Neural cell (in vitro differentiated cells): ENCODE measurements at regions not wholly inside any gene's neighbourhood (a gene's known extent, or its start where the extent isn't known, plus 50 kb on each side); places are given as distances from the start of the nearest gene placed in this dataset.

ENCODE experiments used
- H2AFZ ChIP-seq: fragments of 200-600, 300-800 bp; sonication (generic), shearing (Covaris generic); 2 replicates; pipeline ENCODE4 v1.6.0; 2014; ENCODE audit warnings: low read depth, mild to moderate bottlenecking, antibody characterized with exemption, low read length, moderate library complexity
- H3F3A ChIP-seq: fragments of 200-600 bp; shearing (Covaris generic); 2 replicates; pipeline ENCODE4 v1.6.1; 2016; ENCODE audit warnings: mild to moderate bottlenecking, moderate library complexity, mixed read lengths, antibody characterized with exemption, low read length; ENCODE audit not compliant: insufficient read depth, poor library complexity, severe bottlenecking
- H3K27ac ChIP-seq: fragments of 200-600, 300-800 bp; sonication (generic), shearing (Covaris generic); 2 replicates; pipeline ENCODE4 v1.5.1; 2014; ENCODE audit warnings: mild to moderate bottlenecking, low read length, moderate library complexity
- H3K27me3 ChIP-seq: fragments of 300-800, 200-600 bp; sonication (generic), shearing (Covaris generic); 2 replicates; pipeline ENCODE4 v1.6.0; 2014; ENCODE audit warnings: mild to moderate bottlenecking, low read depth, low read length, moderate library complexity; ENCODE audit not compliant: insufficient read depth
- H3K36me3 ChIP-seq: fragments of 300-800, 200-600 bp; sonication (generic), shearing (Covaris generic); 2 replicates; pipeline ENCODE4 v1.5.1; 2014; ENCODE audit warnings: mild to moderate bottlenecking, antibody characterized with exemption, low read length, moderate library complexity; ENCODE audit not compliant: insufficient read depth
- H3K4me2 ChIP-seq: fragments of 300-800, 200-600 bp; sonication (generic), shearing (Covaris generic); 2 replicates; pipeline ENCODE4 v1.6.0; 2014; ENCODE audit warnings: mild to moderate bottlenecking, low read length
- H3K4me3 ChIP-seq: fragments of 300-800, 200-600 bp; sonication (generic), shearing (Covaris generic); 2 replicates; pipeline ENCODE4 v1.5.1; 2014; ENCODE audit warnings: mild to moderate bottlenecking, low read length, moderate library complexity
- H3K79me2 ChIP-seq: fragments of 200-600 bp; shearing (Covaris generic); replicated peaks from 2 replicates; pipeline ENCODE4 v1.6.0; 2014; ENCODE audit warnings: mild to moderate bottlenecking, low read length, moderate library complexity; ENCODE audit not compliant: insufficient read depth
- H3K9ac ChIP-seq: fragments of 300-800, 200-600 bp; sonication (generic), shearing (Covaris generic); 2 replicates; pipeline ENCODE4 v1.6.1; 2016; ENCODE audit warnings: mild to moderate bottlenecking, low read length, mixed read lengths
- H3K9me2 ChIP-seq: fragments of 200-600 bp; shearing (Covaris generic); 2 replicates; pipeline ENCODE4 v1.6.1; 2016; ENCODE audit warnings: mild to moderate bottlenecking, low read length, mixed read lengths; ENCODE audit not compliant: insufficient read depth
- H3K9me3 ChIP-seq: fragments of 200-600, 300-800 bp; sonication (generic), shearing (Covaris generic); 2 replicates; pipeline ENCODE4 v1.6.1; 2016; ENCODE audit warnings: mild to moderate bottlenecking, mixed run types, low read length, moderate library complexity, mixed read lengths
- H4K20me1 ChIP-seq: fragments of 200-600 bp; shearing (Covaris generic); 2 replicates; pipeline ENCODE4 v1.6.1; 2016; ENCODE audit warnings: mild to moderate bottlenecking, mixed run types; ENCODE audit not compliant: insufficient read depth
- EP300 ChIP-seq: fragments of 450-650 bp; conservative IDR thresholded peaks from 2 replicates; pipeline ENCODE4 v1.6.1; 2014; ENCODE audit warnings: antibody characterized with exemption, mild to moderate bottlenecking, moderate library complexity; ENCODE audit not compliant: poor library complexity, severe bottlenecking
- EZH2 ChIP-seq: fragments of 200-600, 300-800 bp; shearing (Covaris generic), sonication (generic); IDR thresholded peaks from 2 replicates; pipeline ENCODE4 v1.6.1; 2014; ENCODE audit warnings: antibody characterized with exemption, low read length, borderline replicate concordance, mild to moderate bottlenecking; ENCODE audit not compliant: insufficient read depth, poor library complexity, severe bottlenecking
- MXI1 ChIP-seq: fragments of 450-650 bp; conservative IDR thresholded peaks from 2 replicates; pipeline ENCODE4 v1.6.1; 2014; ENCODE audit warnings: antibody characterized with exemption, mild to moderate bottlenecking; ENCODE audit not compliant: poor library complexity, severe bottlenecking
- POLR2AphosphoS5 ChIP-seq: IDR thresholded peaks from 2 replicates; pipeline ENCODE4 v1.6.1; 2012
- RAD21 ChIP-seq: fragments of 450-650 bp; conservative IDR thresholded peaks from 2 replicates; pipeline ENCODE4 v1.6.1; 2014; ENCODE audit warnings: antibody characterized with exemption, mild to moderate bottlenecking, moderate library complexity
- SMC3 ChIP-seq: fragments of 450-650 bp; conservative IDR thresholded peaks from 2 replicates; pipeline ENCODE4 v1.6.1; 2014; ENCODE audit warnings: antibody characterized with exemption, mild to moderate bottlenecking, moderate library complexity; ENCODE audit not compliant: poor library complexity
- TAF1 ChIP-seq: IDR thresholded peaks from 2 replicates; pipeline ENCODE4 v1.6.1; 2012; ENCODE audit warnings: low read depth
- TF ChIP-seq, protein P1 (sequence below): IDR thresholded peaks from 2 replicates; pipeline ENCODE4 v1.6.1; 2012; ENCODE audit warnings: borderline replicate concordance
- TF ChIP-seq, protein P2 (sequence below): fragments of 450-650 bp; IDR thresholded peaks from 2 replicates; pipeline ENCODE4 v1.5.1; 2014; ENCODE audit warnings: antibody characterized with exemption, mild to moderate bottlenecking, moderate library complexity; ENCODE audit not compliant: poor library complexity, severe bottlenecking

DNA sequence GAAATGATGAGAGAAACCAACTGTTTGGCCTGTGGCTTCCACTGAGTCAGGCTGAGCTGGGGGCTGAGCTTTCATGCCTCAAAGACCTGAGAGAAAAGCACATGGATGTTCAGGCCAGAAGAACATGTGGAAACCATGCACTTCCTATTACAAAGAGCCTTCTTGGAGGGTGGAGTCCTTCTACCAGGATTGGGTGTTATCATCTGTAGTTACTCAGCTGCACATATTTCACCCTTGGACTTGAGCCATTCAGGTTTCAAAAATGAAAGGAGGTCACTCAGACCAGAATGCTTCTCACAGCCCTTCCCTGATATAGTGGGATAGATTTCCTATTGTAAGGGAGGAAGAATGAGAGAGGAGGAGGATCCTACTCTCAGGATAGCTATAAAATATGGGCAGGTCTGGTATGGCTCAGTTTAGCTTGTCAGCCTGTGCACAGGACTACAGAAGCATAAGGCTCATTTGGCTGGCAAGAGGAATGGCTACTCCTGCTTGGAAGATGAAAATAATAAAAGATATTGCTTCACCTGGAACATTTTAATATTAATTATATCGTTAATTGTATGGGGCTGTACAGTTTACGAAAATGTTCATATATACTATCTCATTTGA lies 173.6 kb upstream of the TMC3 start:
- H3K27me3 ChIP-seq: no peaks in the 10 kb centered on the region
- H4K20me1 ChIP-seq: no peaks in the 10 kb centered on the region
- peaks cover 3% of the 10 kb centered on the region for H3K9me3 ChIP-seq
- H3K9ac ChIP-seq: no peak overlapping the region
- H3K4me3 ChIP-seq: no peak overlapping the region
- no peaks in the 10 kb centered on the region for H3F3A ChIP-seq
- no peaks in the 10 kb centered on the region for H3K79me2 ChIP-seq
- no peaks in the 10 kb centered on the region for H3K36me3 ChIP-seq
- no peak overlapping the region for H2AFZ ChIP-seq
- TF ChIP-seq, protein P1, sequence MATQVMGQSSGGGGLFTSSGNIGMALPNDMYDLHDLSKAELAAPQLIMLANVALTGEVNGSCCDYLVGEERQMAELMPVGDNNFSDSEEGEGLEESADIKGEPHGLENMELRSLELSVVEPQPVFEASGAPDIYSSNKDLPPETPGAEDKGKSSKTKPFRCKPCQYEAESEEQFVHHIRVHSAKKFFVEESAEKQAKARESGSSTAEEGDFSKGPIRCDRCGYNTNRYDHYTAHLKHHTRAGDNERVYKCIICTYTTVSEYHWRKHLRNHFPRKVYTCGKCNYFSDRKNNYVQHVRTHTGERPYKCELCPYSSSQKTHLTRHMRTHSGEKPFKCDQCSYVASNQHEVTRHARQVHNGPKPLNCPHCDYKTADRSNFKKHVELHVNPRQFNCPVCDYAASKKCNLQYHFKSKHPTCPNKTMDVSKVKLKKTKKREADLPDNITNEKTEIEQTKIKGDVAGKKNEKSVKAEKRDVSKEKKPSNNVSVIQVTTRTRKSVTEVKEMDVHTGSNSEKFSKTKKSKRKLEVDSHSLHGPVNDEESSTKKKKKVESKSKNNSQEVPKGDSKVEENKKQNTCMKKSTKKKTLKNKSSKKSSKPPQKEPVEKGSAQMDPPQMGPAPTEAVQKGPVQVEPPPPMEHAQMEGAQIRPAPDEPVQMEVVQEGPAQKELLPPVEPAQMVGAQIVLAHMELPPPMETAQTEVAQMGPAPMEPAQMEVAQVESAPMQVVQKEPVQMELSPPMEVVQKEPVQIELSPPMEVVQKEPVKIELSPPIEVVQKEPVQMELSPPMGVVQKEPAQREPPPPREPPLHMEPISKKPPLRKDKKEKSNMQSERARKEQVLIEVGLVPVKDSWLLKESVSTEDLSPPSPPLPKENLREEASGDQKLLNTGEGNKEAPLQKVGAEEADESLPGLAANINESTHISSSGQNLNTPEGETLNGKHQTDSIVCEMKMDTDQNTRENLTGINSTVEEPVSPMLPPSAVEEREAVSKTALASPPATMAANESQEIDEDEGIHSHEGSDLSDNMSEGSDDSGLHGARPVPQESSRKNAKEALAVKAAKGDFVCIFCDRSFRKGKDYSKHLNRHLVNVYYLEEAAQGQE: no peak
- TF ChIP-seq, protein P2, sequence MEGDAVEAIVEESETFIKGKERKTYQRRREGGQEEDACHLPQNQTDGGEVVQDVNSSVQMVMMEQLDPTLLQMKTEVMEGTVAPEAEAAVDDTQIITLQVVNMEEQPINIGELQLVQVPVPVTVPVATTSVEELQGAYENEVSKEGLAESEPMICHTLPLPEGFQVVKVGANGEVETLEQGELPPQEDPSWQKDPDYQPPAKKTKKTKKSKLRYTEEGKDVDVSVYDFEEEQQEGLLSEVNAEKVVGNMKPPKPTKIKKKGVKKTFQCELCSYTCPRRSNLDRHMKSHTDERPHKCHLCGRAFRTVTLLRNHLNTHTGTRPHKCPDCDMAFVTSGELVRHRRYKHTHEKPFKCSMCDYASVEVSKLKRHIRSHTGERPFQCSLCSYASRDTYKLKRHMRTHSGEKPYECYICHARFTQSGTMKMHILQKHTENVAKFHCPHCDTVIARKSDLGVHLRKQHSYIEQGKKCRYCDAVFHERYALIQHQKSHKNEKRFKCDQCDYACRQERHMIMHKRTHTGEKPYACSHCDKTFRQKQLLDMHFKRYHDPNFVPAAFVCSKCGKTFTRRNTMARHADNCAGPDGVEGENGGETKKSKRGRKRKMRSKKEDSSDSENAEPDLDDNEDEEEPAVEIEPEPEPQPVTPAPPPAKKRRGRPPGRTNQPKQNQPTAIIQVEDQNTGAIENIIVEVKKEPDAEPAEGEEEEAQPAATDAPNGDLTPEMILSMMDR: no peak
- TF ChIP-seq TAF1: no peak
- TF ChIP-seq MXI1: no peak
- no peak for TF ChIP-seq POLR2AphosphoS5
- TF ChIP-seq SMC3: no peak
- no peak for TF ChIP-seq EZH2
- no peak for TF ChIP-seq EP300
- no peak for TF ChIP-seq RAD21
- no peak overlapping the region for H3K27ac ChIP-seq
- no peak overlapping the region for H3K4me2 ChIP-seq
- no peaks in the 10 kb centered on the region for H3K9me2 ChIP-seq

DNA sequence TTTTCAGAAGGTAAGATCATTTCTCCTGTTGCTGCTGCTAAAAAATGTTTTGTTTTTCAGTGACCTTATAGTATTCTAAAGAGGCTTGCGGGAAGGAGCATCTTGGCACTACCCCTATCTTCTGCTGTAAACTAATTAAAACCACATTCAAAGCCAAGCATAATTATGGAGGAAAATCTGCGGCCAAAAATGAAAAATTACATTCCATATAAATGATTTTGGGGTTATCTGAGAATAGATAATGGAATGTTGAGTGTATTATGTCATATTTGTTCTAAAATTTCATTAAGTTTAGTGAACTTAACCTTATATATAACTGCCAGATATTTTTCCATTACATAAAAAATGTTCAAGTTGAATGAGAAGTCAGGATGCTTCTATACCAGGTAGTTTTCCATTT lies 170.4 kb upstream of the TMC3 start:
- no peak overlapping the region for H3K27ac ChIP-seq
- no peaks in the 10 kb centered on the region for H3K9me2 ChIP-seq
- H3K4me3 ChIP-seq: no peak overlapping the region
- peaks cover 3% of the 10 kb centered on the region for H3K9me3 ChIP-seq
- no peak overlapping the region for H3K9ac ChIP-seq
- no peaks in the 10 kb centered on the region for H3K27me3 ChIP-seq
- no peaks in the 10 kb centered on the region for H3F3A ChIP-seq
- H3K36me3 ChIP-seq: no peaks in the 10 kb centered on the region
- H4K20me1 ChIP-seq: no peaks in the 10 kb centered on the region
- no peak for TF ChIP-seq EZH2
- no peak for TF ChIP-seq EP300
- TF ChIP-seq, protein P1: no peak
- TF ChIP-seq POLR2AphosphoS5: no peak
- TF ChIP-seq RAD21: no peak
- TF ChIP-seq SMC3: no peak
- TF ChIP-seq TAF1: no peak
- H2AFZ ChIP-seq: no peak overlapping the region
- H3K79me2 ChIP-seq: no peaks in the 10 kb centered on the region
- no peak overlapping the region for H3K4me2 ChIP-seq
